ENCODE measurements at regions not wholly inside any gene's neighbourhood (a gene's known extent, or its start where the extent isn't known, plus 50 kb on each side); places are given as distances from the start of the nearest gene placed in this dataset.
A peak's percentile ranks its signal among the peaks of the same experiment; 100 is the strongest.

DNA sequence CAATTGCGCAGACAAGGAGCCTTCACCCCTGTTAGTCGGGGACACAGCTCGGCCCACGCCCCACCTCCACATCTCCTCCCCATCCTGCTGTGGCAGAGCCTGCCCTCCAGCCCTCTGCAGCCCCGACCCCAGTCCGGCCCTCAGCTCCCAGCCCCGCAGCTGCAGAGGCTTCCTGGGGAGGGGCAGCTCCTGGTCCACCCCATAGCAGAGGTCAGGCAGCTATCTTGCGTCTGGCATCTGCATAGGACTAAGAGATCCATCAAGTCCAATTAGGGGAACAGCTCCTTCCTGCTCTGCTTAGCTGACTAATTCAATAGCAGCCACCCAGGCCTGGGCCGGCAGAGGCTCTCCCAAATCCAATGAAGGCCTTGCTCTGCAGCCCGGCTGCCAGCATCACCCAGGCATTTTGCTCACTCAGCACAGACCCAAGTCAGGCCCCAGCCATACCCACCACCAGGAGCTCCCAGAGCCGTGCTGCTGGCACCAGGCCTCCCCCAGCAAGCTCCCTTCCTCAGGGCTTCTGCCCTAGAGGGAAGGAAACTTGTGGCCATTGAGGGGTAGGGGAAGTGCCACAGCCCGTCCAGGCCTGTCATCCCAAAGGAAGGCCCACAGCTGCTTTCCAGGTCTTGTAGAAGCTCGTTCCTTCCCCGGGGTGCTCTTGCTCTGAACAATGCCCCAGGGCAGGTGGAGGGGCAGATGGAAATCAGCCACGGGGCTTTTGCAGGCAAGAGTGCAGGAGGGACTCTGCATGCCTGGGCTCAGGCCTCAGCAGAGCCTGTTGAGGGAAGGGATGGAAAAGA is 106.2 kb upstream of the RET start:
- no peak overlapping the region for H2AFZ ChIP-seq (ENCODE audit: low read length)
- H3K4me2 ChIP-seq (ENCODE audit: insufficient read depth, low read length), result no peak overlapping the region
- no peaks in the 10 kb centered on the region for H3K79me2 ChIP-seq (ENCODE audit: insufficient read depth, low read length)
- H3K27me3 ChIP-seq (ENCODE audit: insufficient read depth, low read length), result no peaks in the 10 kb centered on the region
- peak; percentile 36 for DNase-seq (ENCODE audit: insufficient read length, low spot score, missing footprints)
- H3K4me3 ChIP-seq (ENCODE audit: insufficient read depth, low read length), result no peak overlapping the region
- H3K9me3 ChIP-seq (ENCODE audit: low read depth, low read length), result no peaks in the 10 kb centered on the region
- H3K4me1 ChIP-seq (ENCODE audit: insufficient read depth, low read length), result no peaks in the 10 kb centered on the region
- TF ChIP-seq, protein P1, sequence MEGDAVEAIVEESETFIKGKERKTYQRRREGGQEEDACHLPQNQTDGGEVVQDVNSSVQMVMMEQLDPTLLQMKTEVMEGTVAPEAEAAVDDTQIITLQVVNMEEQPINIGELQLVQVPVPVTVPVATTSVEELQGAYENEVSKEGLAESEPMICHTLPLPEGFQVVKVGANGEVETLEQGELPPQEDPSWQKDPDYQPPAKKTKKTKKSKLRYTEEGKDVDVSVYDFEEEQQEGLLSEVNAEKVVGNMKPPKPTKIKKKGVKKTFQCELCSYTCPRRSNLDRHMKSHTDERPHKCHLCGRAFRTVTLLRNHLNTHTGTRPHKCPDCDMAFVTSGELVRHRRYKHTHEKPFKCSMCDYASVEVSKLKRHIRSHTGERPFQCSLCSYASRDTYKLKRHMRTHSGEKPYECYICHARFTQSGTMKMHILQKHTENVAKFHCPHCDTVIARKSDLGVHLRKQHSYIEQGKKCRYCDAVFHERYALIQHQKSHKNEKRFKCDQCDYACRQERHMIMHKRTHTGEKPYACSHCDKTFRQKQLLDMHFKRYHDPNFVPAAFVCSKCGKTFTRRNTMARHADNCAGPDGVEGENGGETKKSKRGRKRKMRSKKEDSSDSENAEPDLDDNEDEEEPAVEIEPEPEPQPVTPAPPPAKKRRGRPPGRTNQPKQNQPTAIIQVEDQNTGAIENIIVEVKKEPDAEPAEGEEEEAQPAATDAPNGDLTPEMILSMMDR (IDR thresholded peaks at IDR 0.05; ENCODE audit: extremely low read depth, low read depth, low read length), result no peak
- no peak overlapping the region for H3K27ac ChIP-seq (ENCODE audit: low read depth, low read length)
- no peaks in the 10 kb centered on the region for H4K20me1 ChIP-seq (ENCODE audit: insufficient read depth, low read length)
- no peaks in the 10 kb centered on the region for H3K36me3 ChIP-seq (ENCODE audit: insufficient read depth, low read length)

DNA sequence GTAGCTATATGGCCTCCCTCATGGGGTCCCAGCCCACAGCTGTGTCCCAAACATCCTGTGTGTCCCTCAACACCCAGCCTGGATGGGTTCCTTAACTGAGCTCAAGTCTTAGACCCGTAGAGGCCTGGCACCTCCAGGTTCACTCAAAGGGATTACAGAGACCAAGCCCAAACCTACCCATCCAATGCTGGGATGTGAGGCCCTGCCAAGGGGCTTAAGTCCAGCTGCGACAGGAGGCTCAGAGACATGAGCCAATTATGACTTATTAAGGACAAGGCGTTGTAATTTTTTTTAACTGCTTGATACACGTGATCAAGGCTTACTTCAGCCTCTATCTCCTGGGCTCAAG is 105.6 kb upstream of the RET start:
- H3K79me2 ChIP-seq (ENCODE audit: insufficient read depth, low read length), result no peaks in the 10 kb centered on the region
- peak; percentile 30 for DNase-seq (ENCODE audit: insufficient read length, low spot score, missing footprints)
- no peaks in the 10 kb centered on the region for H4K20me1 ChIP-seq (ENCODE audit: insufficient read depth, low read length)
- TF ChIP-seq, protein P1 (IDR thresholded peaks at IDR 0.05; ENCODE audit: extremely low read depth, low read depth, low read length), result no peak
- H3K27ac ChIP-seq (ENCODE audit: low read depth, low read length), result no peak overlapping the region
- no peak overlapping the region for H3K4me3 ChIP-seq (ENCODE audit: insufficient read depth, low read length)
- no peaks in the 10 kb centered on the region for H3K9me3 ChIP-seq (ENCODE audit: low read depth, low read length)
- no peaks in the 10 kb centered on the region for H3K4me1 ChIP-seq (ENCODE audit: insufficient read depth, low read length)
- H3K4me2 ChIP-seq (ENCODE audit: insufficient read depth, low read length), result no peak overlapping the region
- no peaks in the 10 kb centered on the region for H3K36me3 ChIP-seq (ENCODE audit: insufficient read depth, low read length)
- no peaks in the 10 kb centered on the region for H3K27me3 ChIP-seq (ENCODE audit: insufficient read depth, low read length)
- no peak overlapping the region for H2AFZ ChIP-seq (ENCODE audit: low read length)

DNA sequence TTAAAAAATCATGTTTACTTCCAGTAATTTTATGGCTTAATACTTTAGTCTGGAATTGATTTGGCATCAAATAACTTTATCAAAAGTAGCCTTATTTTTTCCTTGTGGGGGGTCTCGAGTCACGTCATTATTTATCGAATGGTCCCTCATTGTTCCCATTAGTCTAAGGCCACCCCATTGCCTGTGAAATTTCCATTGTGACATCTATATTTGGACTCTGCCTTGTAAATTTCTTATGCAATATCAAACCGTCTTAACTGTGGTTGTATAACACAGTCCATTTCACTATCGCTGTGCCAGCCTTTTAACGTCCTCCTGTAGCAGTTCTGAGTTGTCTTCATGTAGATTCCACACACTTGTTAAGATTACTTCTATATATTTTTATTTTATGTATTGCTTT is 103.9 kb upstream of the RET start:
- Histone ChIP-seq H3K4me2 (ENCODE audit: insufficient read depth, low read length) (no peak overlapping the region), H3K4me3 (ENCODE audit: insufficient read depth, low read length) (no peak overlapping the region), H3K4me1 (ENCODE audit: insufficient read depth, low read length) (no peaks in the 10 kb centered on the region), H2AFZ (ENCODE audit: low read length) (no peak overlapping the region), H3K79me2 (ENCODE audit: insufficient read depth, low read length) (no peaks in the 10 kb centered on the region), H3K27me3 (ENCODE audit: insufficient read depth, low read length) (no peaks in the 10 kb centered on the region), H4K20me1 (ENCODE audit: insufficient read depth, low read length) (no peaks in the 10 kb centered on the region), H3K27ac (ENCODE audit: low read depth, low read length) (no peak overlapping the region), H3K36me3 (ENCODE audit: insufficient read depth, low read length) (no peaks in the 10 kb centered on the region), H3K9me3 (ENCODE audit: low read depth, low read length) (no peaks in the 10 kb centered on the region)
- DNase-seq (ENCODE audit: insufficient read length, low spot score, missing footprints), result peak; percentile 76
- TF ChIP-seq, protein P1 (IDR thresholded peaks at IDR 0.05; ENCODE audit: extremely low read depth, low read depth, low read length), result no peak

DNA sequence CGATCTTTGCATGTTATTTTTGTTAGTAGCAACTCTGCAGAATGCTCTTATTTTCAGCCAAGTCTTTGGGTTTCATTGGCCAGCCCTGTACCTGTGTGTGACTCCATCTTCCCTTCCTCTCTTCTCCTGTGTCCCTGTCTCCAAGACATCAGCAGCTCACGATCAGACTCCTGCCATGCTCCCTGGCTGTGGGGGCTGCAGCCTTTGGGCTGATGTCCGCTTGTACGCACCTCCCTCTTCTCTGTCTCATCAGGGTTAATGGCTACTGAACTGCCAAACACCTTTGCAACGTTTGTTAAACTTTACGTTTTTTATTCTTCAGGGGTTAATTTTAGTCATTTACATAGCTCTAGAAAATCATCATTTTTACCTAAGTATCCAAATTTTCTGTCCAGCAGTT is 103.5 kb upstream of the RET start:
- Histone ChIP-seq H3K27me3 (ENCODE audit: insufficient read depth, low read length) (no peaks in the 10 kb centered on the region), H3K36me3 (ENCODE audit: insufficient read depth, low read length) (no peaks in the 10 kb centered on the region), H3K27ac (ENCODE audit: low read depth, low read length) (no peak overlapping the region), H3K9me3 (ENCODE audit: low read depth, low read length) (no peaks in the 10 kb centered on the region), H3K4me1 (ENCODE audit: insufficient read depth, low read length) (no peaks in the 10 kb centered on the region), H4K20me1 (ENCODE audit: insufficient read depth, low read length) (no peaks in the 10 kb centered on the region), H2AFZ (ENCODE audit: low read length) (no peak overlapping the region), H3K4me3 (ENCODE audit: insufficient read depth, low read length) (no peak overlapping the region), H3K4me2 (ENCODE audit: insufficient read depth, low read length) (no peak overlapping the region), H3K79me2 (ENCODE audit: insufficient read depth, low read length) (no peaks in the 10 kb centered on the region)
- peak; percentile 22 for DNase-seq (ENCODE audit: insufficient read length, low spot score, missing footprints)
- TF ChIP-seq, protein P1 (IDR thresholded peaks at IDR 0.05; ENCODE audit: extremely low read depth, low read depth, low read length), result no peak
